OCI-LY7 (cell line): ENCODE measurements at regions not wholly inside any gene's neighbourhood (a gene's known extent, or its start where the extent isn't known, plus 50 kb on each side); places are given as distances from the start of the nearest gene placed in this dataset.

ENCODE experiments used
- CTCF ChIP-seq: fragments of 200-600 bp; sonication (generic); conservative IDR thresholded peaks from 2 replicates; pipeline ENCODE4 v1.5.1; 2014; ENCODE audit warnings: mild to moderate bottlenecking, antibody characterized with exemption, low read length, moderate library complexity, mixed read lengths
- EZH2phosphoT487 ChIP-seq: fragments of 200-600 bp; sonication (generic); IDR thresholded peaks from 2 replicates; pipeline ENCODE4 v1.6.1; 2018; ENCODE audit warnings: low read depth, borderline replicate concordance, mild to moderate bottlenecking, mixed run types, antibody characterized with exemption, low read length, moderate library complexity, mixed read lengths

- no peak for TF ChIP-seq CTCF
- no peak for TF ChIP-seq EZH2phosphoT487
Observed at GRCh38 chr2:103232865-103233264, 471.0 kb downstream of the TMEM182 start.
